Nephron progenitor cell (in vitro differentiated cells): ENCODE measurements at regions not wholly inside any gene's neighbourhood (a gene's known extent, or its start where the extent isn't known, plus 50 kb on each side); places are given as distances from the start of the nearest gene placed in this dataset.

Experiments used
- DNase-seq: peaks from one replicate; pipeline ENCODE4 v3.0.0; 2021
- H3K27ac Mint-ChIP-seq: 2 replicates; pipeline ENCODE4 v1.8.0; 2021; ENCODE audit warnings: mild to moderate bottlenecking, moderate library complexity, mixed read lengths
- H3K27me3 Mint-ChIP-seq: 2 replicates; pipeline ENCODE4 v1.8.0; 2021; ENCODE audit warnings: mild to moderate bottlenecking, low read depth, mixed read lengths; ENCODE audit not compliant: poor library complexity
- H3K36me3 Mint-ChIP-seq: 2 replicates; pipeline ENCODE4 v1.8.0; 2021; ENCODE audit warnings: low read depth, mixed read lengths
- H3K4me1 Mint-ChIP-seq: 2 replicates; pipeline ENCODE4 v1.8.0; 2021; ENCODE audit warnings: mixed read lengths
- H3K4me3 Mint-ChIP-seq: 2 replicates; pipeline ENCODE4 v1.8.0; 2021; ENCODE audit warnings: mild to moderate bottlenecking, moderate library complexity, mixed read lengths
- H3K9me3 Mint-ChIP-seq: 2 replicates; pipeline ENCODE4 v1.8.0; 2021; ENCODE audit warnings: mild to moderate bottlenecking, moderate library complexity, mixed read lengths
- CTCF ChIP-seq: fragments of 200-600 bp; sonication (generic); IDR thresholded peaks from 2 replicates; pipeline ENCODE4 v1.5.0; 2021; ENCODE audit warnings: antibody characterized with exemption

GRCh38 chr9:36728651-36729520 is 156.2 kb downstream of the MELK start:
- no peaks in the 10 kb centered on the region for H3K36me3 Mint-ChIP-seq
- no peak overlapping the region for H3K27ac Mint-ChIP-seq
- peaks cover 17% of the 10 kb centered on the region for H3K27me3 Mint-ChIP-seq
- no peak overlapping the region for H3K4me3 Mint-ChIP-seq
- H3K9me3 Mint-ChIP-seq = no peaks in the 10 kb centered on the region
- peak; percentile 95 for TF ChIP-seq CTCF
- peaks cover 20% of the 10 kb centered on the region for H3K4me1 Mint-ChIP-seq
- DNase-seq = peak; percentile 95

GRCh38 chr9:36729906-36730305 is 157.2 kb downstream of the MELK start:
- DNase-seq = no peak
- no peak overlapping the region for H3K4me3 Mint-ChIP-seq
- no peaks in the 10 kb centered on the region for H3K36me3 Mint-ChIP-seq
- H3K4me1 Mint-ChIP-seq = peaks cover 25% of the 10 kb centered on the region
- no peak for TF ChIP-seq CTCF
- no peaks in the 10 kb centered on the region for H3K9me3 Mint-ChIP-seq
- H3K27me3 Mint-ChIP-seq = peaks cover 23% of the 10 kb centered on the region
- no peak overlapping the region for H3K27ac Mint-ChIP-seq

DNA sequence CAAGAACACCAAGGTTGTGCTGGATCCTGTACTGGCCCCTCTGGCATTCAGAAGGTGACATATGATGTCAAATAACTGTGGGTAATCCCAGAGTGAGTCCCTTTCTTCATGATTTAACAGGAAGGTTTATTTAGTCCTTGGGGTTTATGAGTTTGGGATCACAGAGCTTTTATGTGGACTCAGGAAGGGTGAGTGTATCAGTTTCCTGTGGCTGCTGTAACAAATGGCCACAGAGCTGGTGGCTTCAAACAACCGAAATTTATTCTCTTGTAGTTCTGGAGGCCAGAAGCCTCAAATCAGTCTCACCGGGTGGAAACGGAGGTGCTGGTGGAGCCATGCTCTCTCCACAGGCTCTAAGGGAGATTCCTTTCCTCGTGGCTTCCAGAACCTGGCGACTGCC is 157.7 kb downstream of the MELK start:
- Mint-ChIP-seq H3K36me3 (no peaks in the 10 kb centered on the region), H3K27ac (no peak overlapping the region), H3K27me3 (peaks cover 25% of the 10 kb centered on the region), H3K9me3 (no peaks in the 10 kb centered on the region), H3K4me3 (no peak overlapping the region), H3K4me1 (peaks cover 24% of the 10 kb centered on the region)
- TF ChIP-seq CTCF = no peak
- DNase-seq = no peak

DNA sequence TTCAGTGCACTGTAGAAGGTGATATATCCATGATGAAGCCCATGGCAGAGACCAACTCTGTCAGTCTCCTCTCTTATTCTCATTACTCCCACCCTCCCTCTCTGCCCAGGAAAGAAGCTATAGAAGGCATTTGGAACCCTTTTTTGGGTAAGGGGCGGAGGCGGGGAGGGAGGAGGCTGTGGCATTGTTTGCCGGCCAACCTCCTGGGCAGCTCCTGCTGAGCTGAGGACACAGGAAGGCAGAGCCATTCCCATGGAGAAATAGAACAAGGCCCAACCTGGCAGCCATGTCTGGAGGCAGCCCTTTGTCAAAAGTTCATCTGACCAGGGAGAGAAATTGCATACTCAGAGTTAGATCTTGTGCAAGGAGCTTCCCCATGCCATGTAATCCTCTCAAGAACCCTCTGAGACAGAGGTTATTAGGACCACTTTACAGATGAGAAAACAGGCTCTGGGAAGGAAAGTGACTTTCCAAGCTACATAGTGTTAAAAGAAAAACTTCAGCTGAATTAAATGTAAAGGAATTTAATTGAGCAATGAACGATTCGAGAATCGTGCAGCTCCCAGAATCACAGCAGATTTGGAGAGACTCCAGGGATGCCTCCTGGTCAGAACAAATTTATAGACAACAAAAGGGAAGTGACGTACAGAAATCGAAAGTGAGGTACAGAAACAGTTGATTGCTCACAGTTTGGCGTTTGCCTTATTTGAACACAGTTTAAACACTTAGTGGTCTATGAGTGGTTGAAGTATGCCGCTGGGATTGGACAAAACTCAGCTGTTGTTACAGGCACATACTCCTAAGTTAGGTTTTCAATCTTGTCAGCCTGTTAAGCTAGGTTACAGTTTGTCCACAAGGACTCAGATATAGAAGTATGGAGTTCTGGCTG is 158.6 kb downstream of the MELK start:
- no peak for TF ChIP-seq CTCF
- H3K4me1 Mint-ChIP-seq = peaks cover 16% of the 10 kb centered on the region

GRCh38 chr9:36734737-36735136 is 162.0 kb downstream of the MELK start:
- Mint-ChIP-seq H3K27ac (no peak overlapping the region), H3K36me3 (no peaks in the 10 kb centered on the region), H3K4me1 (peaks cover 23% of the 10 kb centered on the region), H3K4me3 (no peak overlapping the region), H3K27me3 (peaks cover 46% of the 10 kb centered on the region), H3K9me3 (no peaks in the 10 kb centered on the region)
- no peak for TF ChIP-seq CTCF
- DNase-seq = no peak

More for the DNA sequence above, 158.6 kb downstream of the MELK start:
- no peaks in the 10 kb centered on the region for H3K36me3 Mint-ChIP-seq
- H3K4me3 Mint-ChIP-seq = no peak overlapping the region
- H3K27ac Mint-ChIP-seq = no peak overlapping the region
- H3K27me3 Mint-ChIP-seq = peaks cover 31% of the 10 kb centered on the region
- H3K9me3 Mint-ChIP-seq = no peaks in the 10 kb centered on the region
- DNase-seq = no peak
